HEK293T (cell line): ENCODE measurements at regions not wholly inside any gene's neighbourhood (a gene's known extent, or its start where the extent isn't known, plus 50 kb on each side); places are given as distances from the start of the nearest gene placed in this dataset.

Experiments used
- CTCF ChIA-PET: fragments of 350-600 bp; formaldehyde crosslinking; extraction: SDS; loops from one replicate; lab custom pipeline; 2021; ENCODE audit warnings: antibody characterized with exemption, inconsistent platforms; lab: Yijun Ruan, JAX
- POLR2A ChIA-PET: fragments of 350-600 bp; formaldehyde crosslinking; extraction: SDS; loops from one replicate; lab custom pipeline; 2020; ENCODE audit warnings: antibody characterized with exemption, inconsistent platforms; lab: Yijun Ruan, JAX
- DNase-seq: peaks from one replicate; pipeline ENCODE4 v3.0.0; 2012; ENCODE audit warnings: mixed read lengths; ENCODE audit errors: extremely low spot score
- ARNT ChIP-seq: fragments of 450-650 bp; IDR thresholded peaks from 2 replicates; pipeline ENCODE4 v1.6.1; 2017; ENCODE audit warnings: mild to moderate bottlenecking
- BHLHE40 ChIP-seq: fragments of 450-650 bp; IDR thresholded peaks from 2 replicates; pipeline ENCODE4 v1.6.1; 2016; ENCODE audit warnings: mild to moderate bottlenecking, moderate library complexity, borderline replicate concordance
- CTBP1 ChIP-seq: fragments of 450-650 bp; IDR thresholded peaks from 2 replicates; pipeline ENCODE4 v1.6.1; 2016; ENCODE audit warnings: borderline replicate concordance
- ELF4 ChIP-seq: fragments of 450-650 bp; IDR thresholded peaks from 2 replicates; pipeline ENCODE4 v1.6.1; 2017; ENCODE audit warnings: antibody characterized with exemption
- FOXA1 ChIP-seq: fragments of 450-650 bp; IDR thresholded peaks from 2 replicates; pipeline ENCODE4 v1.6.1; 2016; ENCODE audit warnings: mild to moderate bottlenecking
- FOXK2 ChIP-seq: fragments of 450-650 bp; IDR thresholded peaks from 2 replicates; pipeline ENCODE4 v1.6.1; 2016; ENCODE audit warnings: mild to moderate bottlenecking
- FOXM1 ChIP-seq: fragments of 450-650 bp; IDR thresholded peaks from 2 replicates; pipeline ENCODE4 v1.6.1; 2017; ENCODE audit warnings: mild to moderate bottlenecking, borderline replicate concordance
- HDGF ChIP-seq: fragments of 450-650 bp; IDR thresholded peaks from 2 replicates; pipeline ENCODE4 v1.6.1; 2017; ENCODE audit warnings: antibody characterized with exemption, borderline replicate concordance
- L3MBTL2 ChIP-seq: fragments of 450-650 bp; conservative IDR thresholded peaks from 2 replicates; pipeline ENCODE4 v1.6.1; 2016; ENCODE audit warnings: mild to moderate bottlenecking
- LEF1 ChIP-seq: fragments of 450-650 bp; IDR thresholded peaks from 2 replicates; pipeline ENCODE4 v1.6.1; 2017; ENCODE audit warnings: mild to moderate bottlenecking, borderline replicate concordance
- NFRKB ChIP-seq: fragments of 450-650 bp; IDR thresholded peaks from 2 replicates; pipeline ENCODE4 v1.6.1; 2016; ENCODE audit warnings: mild to moderate bottlenecking, moderate library complexity
- PKNOX1 ChIP-seq: fragments of 450-650 bp; IDR thresholded peaks from 2 replicates; pipeline ENCODE4 v1.6.1; 2016
- SP1 ChIP-seq: fragments of 450-650 bp; IDR thresholded peaks from 2 replicates; pipeline ENCODE4 v1.6.1; 2017
- SUZ12 ChIP-seq: fragments of 450-650 bp; IDR thresholded peaks from 2 replicates; pipeline ENCODE4 v1.6.1; 2016; ENCODE audit warnings: mild to moderate bottlenecking
- TARDBP ChIP-seq: fragments of 450-650 bp; IDR thresholded peaks from 2 replicates; pipeline ENCODE4 v1.6.1; 2016
- ZNF384 ChIP-seq: fragments of 450-650 bp; IDR thresholded peaks from 2 replicates; pipeline ENCODE4 v1.6.1; 2016

GRCh38 chr1:82994616-82995263 lies 1004.2 kb downstream of the TTLL7 start:
- POLR2A ChIA-PET: no interaction called here
- TF ChIP-seq ARNT (no peak), ELF4 (no peak), SP1 (no peak), HDGF (no peak), FOXM1 (no peak), FOXK2 (no peak)
- DNase-seq: no peak
- CTCF ChIA-PET: no interaction called here

DNA sequence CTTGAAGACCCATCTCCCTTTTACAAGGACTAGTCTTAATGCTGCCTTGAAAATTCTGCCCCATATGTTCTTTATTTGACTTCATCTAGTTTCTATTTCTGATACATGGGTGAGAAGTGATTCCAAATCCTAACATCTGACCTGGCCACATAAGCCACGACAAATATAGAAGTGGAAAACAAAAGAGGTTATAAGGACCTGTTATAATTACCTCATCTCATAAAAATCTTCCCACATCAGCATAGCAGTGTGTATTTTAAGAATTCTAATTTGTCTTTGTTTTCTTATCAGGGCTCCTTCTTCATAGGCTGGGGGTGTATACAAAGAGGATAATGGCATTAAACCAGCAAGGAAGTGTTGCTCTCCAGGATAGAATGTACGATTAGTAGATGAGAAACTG lies 1007.4 kb downstream of the TTLL7 start:
- ChIA-PET CTCF (no interaction called here), POLR2A (no interaction called here)

DNA sequence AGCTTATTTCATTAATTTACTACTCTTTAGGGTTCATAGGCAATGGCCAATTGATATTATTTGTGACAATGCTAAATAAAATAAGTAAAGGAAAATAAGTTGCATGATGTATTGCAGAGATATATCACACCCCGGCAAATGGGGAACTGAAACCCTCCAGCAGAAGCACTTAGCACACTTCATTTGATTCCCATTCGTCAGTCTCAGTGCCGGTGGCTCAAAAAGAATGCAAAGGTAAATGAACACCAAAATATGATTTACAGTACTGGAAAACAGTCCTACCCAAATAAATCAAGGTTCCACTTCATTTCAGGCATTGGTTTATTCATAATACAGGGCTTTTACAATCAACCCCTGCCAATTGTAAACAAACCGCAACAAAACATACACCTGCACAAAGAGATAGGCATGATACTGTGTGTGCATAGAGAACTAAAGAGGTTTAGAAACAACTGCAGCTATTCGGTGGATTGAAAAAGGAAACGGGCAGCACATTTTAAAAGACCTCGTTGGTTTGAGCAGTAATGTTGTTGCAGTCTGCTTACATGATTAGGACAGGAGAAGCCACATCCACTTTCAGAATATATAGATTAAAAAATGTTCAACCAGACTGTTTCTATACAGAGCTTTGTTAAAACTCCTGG lies 1019.2 kb downstream of the TTLL7 start:
- ChIA-PET POLR2A (no interaction called here), CTCF (no interaction called here)
- no peak for TF ChIP-seq ZNF384
- no peak for TF ChIP-seq FOXA1
- no peak for TF ChIP-seq CTBP1
- TF ChIP-seq TARDBP: no peak
- TF ChIP-seq PKNOX1: no peak
- no peak for TF ChIP-seq BHLHE40
- TF ChIP-seq NFRKB: no peak
- TF ChIP-seq SP1: no peak
- no peak for TF ChIP-seq ARNT
- no peak for TF ChIP-seq SUZ12
- TF ChIP-seq ELF4: no peak
- no peak for TF ChIP-seq LEF1
- TF ChIP-seq HDGF: no peak
- no peak for TF ChIP-seq FOXM1
- TF ChIP-seq FOXK2: no peak
- no peak for TF ChIP-seq L3MBTL2
- no peak for DNase-seq

More for the DNA sequence above, 1007.4 kb downstream of the TTLL7 start:
- TF ChIP-seq LEF1 (no peak), L3MBTL2 (no peak), NFRKB (no peak), FOXK2 (no peak), PKNOX1 (no peak), FOXA1 (no peak), TARDBP (no peak)
- DNase-seq: no peak

DNA sequence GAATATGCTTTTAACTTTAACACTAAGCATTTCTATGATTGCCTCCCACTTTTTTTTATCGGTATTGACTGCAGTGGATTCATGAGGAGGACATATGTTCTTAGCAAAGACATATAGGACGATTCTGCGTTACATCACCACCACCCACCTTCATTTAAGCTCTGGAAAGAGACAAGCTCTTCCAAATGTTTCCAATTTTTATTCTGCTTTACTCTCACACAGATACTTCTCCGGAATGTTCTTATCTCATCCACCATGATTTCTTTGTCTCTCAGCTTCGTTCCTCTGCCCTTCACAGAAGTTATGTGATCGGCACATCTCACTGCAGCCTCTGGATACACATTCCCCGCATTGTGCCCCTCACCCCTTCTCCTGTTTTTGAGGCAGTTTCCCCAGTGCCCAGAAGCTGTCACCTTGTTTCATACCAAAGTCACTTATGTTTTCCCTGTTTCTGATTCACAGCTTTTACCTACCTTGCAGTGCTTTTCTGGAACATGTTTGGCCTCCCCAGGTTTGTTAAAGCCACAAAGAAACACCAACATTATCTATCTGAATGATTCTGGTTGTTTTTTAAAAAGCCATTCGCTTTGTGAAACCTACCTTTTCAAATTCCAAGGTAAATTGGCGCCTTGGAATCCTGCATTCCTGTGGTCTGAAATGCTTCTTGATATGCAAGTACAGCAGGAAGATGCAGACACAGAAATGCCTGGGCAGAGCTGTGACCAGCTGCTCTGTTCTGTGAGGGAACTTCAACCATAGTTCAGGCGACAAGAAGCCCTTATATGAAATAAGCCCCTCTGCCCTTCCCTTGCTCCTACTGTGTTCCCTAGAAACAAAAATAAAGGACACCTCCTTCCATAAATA lies 1020.2 kb downstream of the TTLL7 start:
- ChIA-PET POLR2A (no interaction called here), CTCF (no interaction called here)
- no peak for DNase-seq
- TF ChIP-seq ELF4 (no peak), HDGF (no peak), ZNF384 (no peak), NFRKB (no peak), LEF1 (no peak), PKNOX1 (no peak), FOXK2 (no peak), CTBP1 (no peak), TARDBP (no peak), ARNT (no peak), FOXM1 (no peak), SP1 (no peak), L3MBTL2 (no peak), SUZ12 (no peak), BHLHE40 (no peak), FOXA1 (no peak)

DNA sequence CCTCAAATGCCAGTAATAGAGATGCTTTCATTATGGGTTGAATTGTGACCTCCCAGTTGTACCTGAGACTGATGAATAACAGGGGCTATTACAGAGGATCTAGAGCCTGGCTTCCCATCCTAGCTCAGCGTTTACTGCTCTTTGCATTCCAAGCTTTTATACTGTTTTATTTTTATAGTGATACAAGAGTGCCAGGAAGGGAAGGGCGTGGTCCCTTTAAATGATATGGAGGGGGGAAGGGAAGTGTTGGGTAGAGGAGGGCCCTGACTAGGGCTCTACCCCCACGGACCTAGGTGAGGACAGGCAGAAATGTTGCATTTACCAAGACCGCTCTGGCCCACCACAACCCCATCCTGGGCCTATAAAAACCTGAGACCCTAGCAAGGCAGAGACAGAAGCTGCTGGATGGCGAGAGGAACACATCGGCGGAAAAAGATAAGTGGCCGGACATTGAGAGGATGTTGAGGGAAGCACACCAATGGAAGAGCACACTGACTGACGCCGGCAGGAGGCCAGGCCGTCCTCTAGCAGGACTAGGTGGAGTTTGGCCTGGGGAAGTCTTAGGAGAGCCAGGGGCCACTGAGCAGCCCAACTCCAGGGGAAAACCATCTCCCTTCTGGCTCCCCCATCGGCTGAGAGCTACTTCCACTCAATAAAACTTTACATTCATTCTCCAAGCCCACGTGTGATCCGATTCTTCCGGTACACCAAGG lies 1025.9 kb downstream of the TTLL7 start:
- no peak for TF ChIP-seq CTBP1
- TF ChIP-seq ZNF384: no peak
- TF ChIP-seq SUZ12: no peak
- no peak for TF ChIP-seq TARDBP
- TF ChIP-seq ARNT: no peak
- no peak for DNase-seq
- ChIA-PET POLR2A (no interaction called here), CTCF (interaction anchor here (0.6 kb wide), 1 partner anchor 142 kb away, joined by 3 read pairs; no protein-coding TSS in a partner anchor)
